Fibroblast of lung (primary cell): ENCODE measurements at regions not wholly inside any gene's neighbourhood (a gene's known extent, or its start where the extent isn't known, plus 50 kb on each side); places are given as distances from the start of the nearest gene placed in this dataset.
A peak's percentile ranks its signal among the peaks of the same experiment; 100 is the strongest.

Experiments used
- DNase-seq, 2 donors: peaks; one replicate each; pipeline versions ENCODE4 v3.0.0 to v3.0.0-alpha.2; 2010; ENCODE audit warnings: low read depth in 2 of 2
- H2AFZ ChIP-seq: 2 replicates; pipeline ENCODE4 v1.5.1; 2012; ENCODE audit warnings: low read length, control low read depth, inconsistent platforms
- H3K27ac ChIP-seq: 2 replicates; pipeline ENCODE4 v1.5.1; 2011; ENCODE audit warnings: low read length, control low read depth; ENCODE audit not compliant: insufficient read depth
- H3K27me3 ChIP-seq: 2 replicates; pipeline ENCODE4 v1.5.1; 2011; ENCODE audit warnings: mild to moderate bottlenecking, low read length; ENCODE audit not compliant: control insufficient read depth, insufficient read depth
- H3K36me3 ChIP-seq: 2 replicates; pipeline ENCODE4 v1.5.1; 2011; ENCODE audit warnings: low read length; ENCODE audit not compliant: control insufficient read depth, insufficient read depth
- H3K4me1 ChIP-seq: 2 replicates; pipeline ENCODE4 v1.5.1; 2011; ENCODE audit warnings: low read length; ENCODE audit not compliant: control insufficient read depth, insufficient read depth; ENCODE audit errors: extremely low read depth
- H3K4me2 ChIP-seq: 2 replicates; pipeline ENCODE4 v1.5.1; 2011; ENCODE audit warnings: low read length, control low read depth; ENCODE audit not compliant: insufficient read depth; ENCODE audit errors: extremely low read depth
- H3K4me3 ChIP-seq, 4 experiments: fragments of 200-600 bp in 1 of 4; sonication (generic) in 1 of 4; replicated peaks in 1 of 4; 2 replicates each; pipeline ENCODE4 v1.5.1; 2011 to 2016; ENCODE audit warnings: low read length in 4 of 4, low read depth in 3 of 4, mild to moderate bottlenecking in 3 of 4, control low read depth in 2 of 4, inconsistent platforms in 1 of 4, mixed read lengths in 1 of 4; ENCODE audit not compliant: insufficient read depth in 1 of 4; ENCODE audit errors: control extremely low read depth in 1 of 4
- H3K79me2 ChIP-seq: 2 replicates; pipeline ENCODE4 v1.5.1; 2012; ENCODE audit warnings: mild to moderate bottlenecking, low read length, inconsistent platforms; ENCODE audit not compliant: control insufficient read depth, insufficient read depth
- H3K9ac ChIP-seq: 2 replicates; pipeline ENCODE4 v1.5.1; 2011; ENCODE audit warnings: mild to moderate bottlenecking, low read length, control low read depth; ENCODE audit not compliant: insufficient read depth
- H3K9me3 ChIP-seq: 2 replicates; pipeline ENCODE4 v1.5.1; 2012; ENCODE audit warnings: low read depth, low read length; ENCODE audit not compliant: control insufficient read depth, insufficient read depth
- H4K20me1 ChIP-seq: 2 replicates; pipeline ENCODE4 v1.5.1; 2011; ENCODE audit warnings: low read length; ENCODE audit not compliant: control insufficient read depth, insufficient read depth; ENCODE audit errors: extremely low read depth
- CTCF ChIP-seq, 2 donors: IDR thresholded peaks in 1 of 2; conservative IDR thresholded peaks in 1 of 2; 1 replicate in 1 of 2; 2 replicates in 1 of 2; pipeline ENCODE4 v1.5.1; 2011 to 2012; ENCODE audit warnings: low read length in 2 of 2, control low read depth in 1 of 2, inconsistent platforms in 1 of 2, low read depth in 1 of 2, mild to moderate bottlenecking in 1 of 2
- EZH2 ChIP-seq: IDR thresholded peaks from 2 replicates; pipeline ENCODE4 v1.5.1; 2012; ENCODE audit warnings: low read length, control low read depth, mild to moderate bottlenecking; ENCODE audit errors: missing control alignments

GRCh38 chr13:61470786-61471185 lies 55.1 kb upstream of the PCDH20 start:
- Histone ChIP-seq H3K4me3 (no peak overlapping the region), H3K79me2 (no peaks in the 10 kb centered on the region), H3K4me1 (no peaks in the 10 kb centered on the region), H2AFZ (no peak overlapping the region), H3K36me3 (no peaks in the 10 kb centered on the region), H4K20me1 (no peaks in the 10 kb centered on the region), H3K4me2 (no peak overlapping the region), H3K9ac (no peak overlapping the region), H3K27me3 (no peaks in the 10 kb centered on the region), H3K9me3 (no peaks in the 10 kb centered on the region), H3K27ac (no peak overlapping the region)
- TF ChIP-seq CTCF (conservative IDR thresholded peaks at IDR 0.05 in 1 of 2, IDR thresholded peaks at IDR 0.05 in 1 of 2; ENCODE audit: low read depth in 1 of 2, low read length in 2 of 2): no peak
- TF ChIP-seq EZH2: no peak
- DNase-seq: no peak

- no peaks in the 10 kb centered on the region for H3K27me3 ChIP-seq
- H3K4me3 ChIP-seq: no peak overlapping the region
- H3K79me2 ChIP-seq: no peaks in the 10 kb centered on the region
- no peak overlapping the region for H3K9ac ChIP-seq
- no peaks in the 10 kb centered on the region for H3K36me3 ChIP-seq
- H3K4me2 ChIP-seq: no peak overlapping the region
- no peak for DNase-seq
- H3K27ac ChIP-seq: no peak overlapping the region
- no peaks in the 10 kb centered on the region for H3K9me3 ChIP-seq
- H2AFZ ChIP-seq: no peak overlapping the region
- TF ChIP-seq EZH2: no peak
- peak in 1 of 2 donors; percentile 8 for TF ChIP-seq CTCF (conservative IDR thresholded peaks at IDR 0.05 in 1 of 2, IDR thresholded peaks at IDR 0.05 in 1 of 2; ENCODE audit: low read depth in 1 of 2, low read length in 2 of 2)
- no peaks in the 10 kb centered on the region for H4K20me1 ChIP-seq
- no peaks in the 10 kb centered on the region for H3K4me1 ChIP-seq
These were observed 50.6 kb upstream of the PCDH20 start for GRCh38 chr13:61466280-61466679.
